Prostate gland (tissue), 2 donors: ENCODE measurements at regions not wholly inside any gene's neighbourhood (a gene's known extent, or its start where the extent isn't known, plus 50 kb on each side); places are given as distances from the start of the nearest gene placed in this dataset.
"Not testable (repeated sequence)": the region's sequence is repeated elsewhere in the genome, so short reads cannot be mapped to it uniquely, and the experiment has no call there.

Experiments used
- CTCF ChIP-seq, 4 experiments: fragments of 200-600 bp in 2 of 4; fragments of 450-650 bp in 2 of 4; sonication (generic) in 2 of 4; IDR thresholded peaks; 1 replicate in 3 of 4; 2 replicates in 1 of 4; pipeline ENCODE4 v1.5.1; 2016 to 2019; ENCODE audit warnings: antibody characterized with exemption in 4 of 4, mild to moderate bottlenecking in 2 of 4, moderate library complexity in 2 of 4
- POLR2A ChIP-seq: fragments of 450-650 bp; IDR thresholded peaks from one replicate; pipeline ENCODE4 v1.6.1; 2016; ENCODE audit warnings: antibody characterized with exemption, mild to moderate bottlenecking
- POLR2AphosphoS5 ChIP-seq: sonication (generic); formaldehyde crosslinking; IDR thresholded peaks from one replicate; pipeline ENCODE4 v1.6.1; 2017; ENCODE audit warnings: antibody characterized with exemption

- TF ChIP-seq CTCF (IDR thresholded peaks at IDR 0.05); POLR2A; POLR2AphosphoS5: not testable (repeated sequence)
These were observed 134.5 kb upstream of the ATXN7L3B start for GRCh38 chr12:74403221-74403470.
